ENCODE measurements at regions not wholly inside any gene's neighbourhood (a gene's known extent, or its start where the extent isn't known, plus 50 kb on each side); places are given as distances from the start of the nearest gene placed in this dataset.
A peak's percentile ranks its signal among the peaks of the same experiment; 100 is the strongest.
"Not testable (repeated sequence)": the region's sequence is repeated elsewhere in the genome, so short reads cannot be mapped to it uniquely, and the experiment has no call there.

GRCh38 chr3:72614394-72615074 lies 233.7 kb downstream of the SHQ1 start:
- H3K36me3 Mint-ChIP-seq (ENCODE audit: low read depth): no peaks in the 10 kb centered on the region
- H3K4me1 Mint-ChIP-seq: peaks cover 23% of the 10 kb centered on the region
- peaks cover 6% of the 10 kb centered on the region for H3K9me3 Mint-ChIP-seq
- no peak for TF ChIP-seq CTCF (IDR thresholded peaks at IDR 0.05)
- H3K27ac Mint-ChIP-seq: peak overlapping the region; percentile 5
- no peak overlapping the region for H3K4me3 Mint-ChIP-seq
- no peak for DNase-seq
- H3K27me3 Mint-ChIP-seq (ENCODE audit: low read depth, poor library complexity): peaks cover 19% of the 10 kb centered on the region

GRCh38 chr3:72613871-72614270 lies 234.4 kb downstream of the SHQ1 start:
- Mint-ChIP-seq H3K27me3 (ENCODE audit: low read depth, poor library complexity) (peaks cover 14% of the 10 kb centered on the region), H3K4me3 (no peak overlapping the region), H3K27ac (no peak overlapping the region), H3K4me1 (peaks cover 23% of the 10 kb centered on the region), H3K36me3 (ENCODE audit: low read depth) (no peaks in the 10 kb centered on the region), H3K9me3 (peaks cover 5% of the 10 kb centered on the region)
- no peak for DNase-seq
- TF ChIP-seq CTCF (IDR thresholded peaks at IDR 0.05): no peak

GRCh38 chr3:72609114-72609513 lies 239.1 kb downstream of the SHQ1 start:
- not testable (repeated sequence) for DNase-seq; H3K36me3 Mint-ChIP-seq (ENCODE audit: low read depth); H3K9me3 Mint-ChIP-seq; H3K27ac Mint-ChIP-seq; H3K4me3 Mint-ChIP-seq
- peaks cover 22% of the 10 kb centered on the region for H3K27me3 Mint-ChIP-seq (ENCODE audit: low read depth, poor library complexity)
- H3K4me1 Mint-ChIP-seq: peaks cover 28% of the 10 kb centered on the region

- peaks cover 17% of the 10 kb centered on the region for H3K27me3 Mint-ChIP-seq (ENCODE audit: low read depth, poor library complexity)
- no peaks in the 10 kb centered on the region for H3K9me3 Mint-ChIP-seq
- H3K36me3 Mint-ChIP-seq (ENCODE audit: low read depth): no peaks in the 10 kb centered on the region
- no peak for TF ChIP-seq CTCF (IDR thresholded peaks at IDR 0.05)
- peaks cover 43% of the 10 kb centered on the region for H3K4me1 Mint-ChIP-seq
- no peak overlapping the region for H3K4me3 Mint-ChIP-seq
- peak overlapping the region; percentile 51 for H3K27ac Mint-ChIP-seq
- DNase-seq: no peak
Observed at GRCh38 chr3:72606005-72606800, 242.0 kb downstream of the SHQ1 start.

- Mint-ChIP-seq H3K27me3 (ENCODE audit: low read depth, poor library complexity) (peaks cover 26% of the 10 kb centered on the region), H3K36me3 (ENCODE audit: low read depth) (no peaks in the 10 kb centered on the region), H3K4me1 (peaks cover 49% of the 10 kb centered on the region), H3K4me3 (no peak overlapping the region), H3K9me3 (no peaks in the 10 kb centered on the region), H3K27ac (no peak overlapping the region)
- no peak for TF ChIP-seq CTCF (IDR thresholded peaks at IDR 0.05)
- no peak for DNase-seq
Observed at GRCh38 chr3:72604328-72604727, 243.9 kb downstream of the SHQ1 start.

GRCh38 chr3:72601983-72602750 lies 246.1 kb downstream of the SHQ1 start:
- H3K4me3 Mint-ChIP-seq: no peak overlapping the region
- TF ChIP-seq CTCF (IDR thresholded peaks at IDR 0.05): no peak
- DNase-seq: no peak
- H3K36me3 Mint-ChIP-seq (ENCODE audit: low read depth): no peaks in the 10 kb centered on the region
- H3K27ac Mint-ChIP-seq: no peak overlapping the region
- H3K27me3 Mint-ChIP-seq (ENCODE audit: low read depth, poor library complexity): peaks cover 34% of the 10 kb centered on the region
- H3K4me1 Mint-ChIP-seq: peaks cover 69% of the 10 kb centered on the region
- no peaks in the 10 kb centered on the region for H3K9me3 Mint-ChIP-seq
